ENCODE measurements at regions not wholly inside any gene's neighbourhood (a gene's known extent, or its start where the extent isn't known, plus 50 kb on each side); places are given as distances from the start of the nearest gene placed in this dataset.
A peak's percentile ranks its signal among the peaks of the same experiment; 100 is the strongest.

- ATAC-seq (no peak), DNase-seq (no peak)
These were observed 78.7 kb downstream of the SIK1 start for GRCh38 chr21:43348170-43348766.

- ATAC-seq (no peak), DNase-seq (no peak)
These were observed 79.3 kb downstream of the SIK1 start for GRCh38 chr21:43347461-43348169.

GRCh38 chr21:43346551-43346950 is 80.4 kb downstream of the SIK1 start:
- ATAC-seq (no peak), DNase-seq (no peak)

- ATAC-seq (peak; percentile 72), DNase-seq (peak; percentile 62)
These were observed 81.1 kb downstream of the SIK1 start for GRCh38 chr21:43345746-43346409.

GRCh38 chr21:43345046-43345745 is 81.7 kb downstream of the SIK1 start:
- ATAC-seq, result no peak
- no peak for DNase-seq

GRCh38 chr21:43343992-43344886 is 82.7 kb downstream of the SIK1 start:
- ATAC-seq (no peak), DNase-seq (no peak)

GRCh38 chr21:43343095-43343991 is 83.6 kb downstream of the SIK1 start:
- DNase-seq (no peak), ATAC-seq (no peak)

- DNase-seq (no peak), ATAC-seq (no peak)
These were observed 84.5 kb downstream of the SIK1 start for GRCh38 chr21:43342301-43342881.

GRCh38 chr21:43341378-43342161 is 85.4 kb downstream of the SIK1 start:
- ATAC-seq, result no peak
- no peak for DNase-seq

- DNase-seq, result no peak
- ATAC-seq, result no peak
These were observed 86.2 kb downstream of the SIK1 start for GRCh38 chr21:43340491-43341377.

GRCh38 chr21:43339668-43340067 is 87.3 kb downstream of the SIK1 start:
- ATAC-seq, result no peak
- DNase-seq, result no peak

- DNase-seq, result no peak
- no peak for ATAC-seq
These were observed 88.0 kb downstream of the SIK1 start for GRCh38 chr21:43338951-43339350.

- DNase-seq (no peak), ATAC-seq (no peak)
These were observed 88.9 kb downstream of the SIK1 start for GRCh38 chr21:43337901-43338655.

GRCh38 chr21:43335119-43335518 is 91.8 kb downstream of the SIK1 start:
- no peak for ATAC-seq
- DNase-seq, result no peak

- ATAC-seq, result no peak
- no peak for DNase-seq
These were observed 92.5 kb downstream of the SIK1 start for GRCh38 chr21:43334214-43334958.

- no peak for DNase-seq
- no peak for ATAC-seq
These were observed 93.5 kb downstream of the SIK1 start for GRCh38 chr21:43333298-43334062.
